Activated T-cell treated with anti-CD3 and anti-CD28 coated beads for 4 hours (primary cell): ENCODE measurements at regions not wholly inside any gene's neighbourhood (a gene's known extent, or its start where the extent isn't known, plus 50 kb on each side); places are given as distances from the start of the nearest gene placed in this dataset.
"Not testable (repeated sequence)": the region's sequence is repeated elsewhere in the genome, so short reads cannot be mapped to it uniquely, and the experiment has no call there.

Experiments
- DNase-seq: peaks from one replicate; pipeline ENCODE4 v3.0.0-alpha.2; 2020

GRCh38 chr1:43108080-43108479, 64.0 kb downstream of the EBNA1BP2 start:
- no peak for DNase-seq

- no peak for DNase-seq
These were observed 64.4 kb downstream of the EBNA1BP2 start for GRCh38 chr1:43107664-43108063.

DNA sequence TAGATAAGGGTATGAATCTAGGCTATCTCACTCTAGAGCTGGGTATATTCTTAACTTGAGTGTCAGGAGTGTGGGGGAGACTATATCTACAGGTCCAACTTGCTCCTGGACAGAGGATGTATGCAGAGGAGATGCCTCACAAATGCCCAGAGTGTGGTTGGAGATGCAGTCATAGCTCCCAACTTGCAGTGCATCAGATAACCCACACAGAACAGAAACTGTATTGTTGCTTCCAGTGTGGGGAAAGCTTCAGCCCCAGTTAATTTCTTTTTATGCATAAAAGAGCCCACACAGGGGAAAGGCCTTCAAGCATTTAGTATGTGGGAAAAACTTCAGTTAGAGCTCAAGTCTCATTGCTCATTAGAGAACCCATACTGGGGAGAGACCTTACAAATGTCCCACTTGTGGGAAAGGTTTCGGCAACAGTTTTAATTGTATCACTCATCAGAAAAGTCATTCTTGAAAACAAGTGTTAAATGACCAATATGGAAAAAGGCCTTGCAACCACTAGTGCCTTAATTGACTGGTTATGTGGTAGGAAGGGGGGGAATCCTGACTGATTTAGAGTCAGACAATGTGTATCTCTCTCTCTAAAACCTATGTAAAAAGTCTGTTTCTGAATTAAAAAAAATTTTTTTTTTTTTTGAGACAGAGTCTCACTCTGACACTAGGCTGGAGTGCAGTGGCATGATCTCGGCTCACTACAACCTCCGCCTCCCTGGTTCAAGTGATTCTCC, 67.9 kb downstream of the EBNA1BP2 start:
- DNase-seq: no peak

DNA sequence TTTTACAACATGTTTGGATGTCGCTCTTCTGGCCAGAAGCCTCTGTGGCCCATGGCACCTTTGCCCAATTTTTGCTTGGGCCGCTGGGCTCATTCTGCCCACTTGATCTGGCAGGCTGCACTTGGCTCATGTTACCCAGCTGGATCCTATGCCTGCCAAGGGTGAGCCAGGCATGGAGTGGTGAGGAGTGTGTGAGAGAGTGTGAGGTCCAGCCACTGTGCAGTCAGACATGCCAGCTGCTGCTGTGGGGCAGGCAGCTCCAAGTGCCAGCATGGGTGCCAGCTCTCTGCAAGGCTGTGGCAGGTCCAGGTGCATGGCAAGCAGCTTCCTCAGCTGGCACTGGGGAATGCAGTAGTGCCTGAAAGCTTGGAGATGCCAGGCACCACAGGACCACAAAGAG, 71.0 kb downstream of the EBNA1BP2 start:
- no peak for DNase-seq

DNA sequence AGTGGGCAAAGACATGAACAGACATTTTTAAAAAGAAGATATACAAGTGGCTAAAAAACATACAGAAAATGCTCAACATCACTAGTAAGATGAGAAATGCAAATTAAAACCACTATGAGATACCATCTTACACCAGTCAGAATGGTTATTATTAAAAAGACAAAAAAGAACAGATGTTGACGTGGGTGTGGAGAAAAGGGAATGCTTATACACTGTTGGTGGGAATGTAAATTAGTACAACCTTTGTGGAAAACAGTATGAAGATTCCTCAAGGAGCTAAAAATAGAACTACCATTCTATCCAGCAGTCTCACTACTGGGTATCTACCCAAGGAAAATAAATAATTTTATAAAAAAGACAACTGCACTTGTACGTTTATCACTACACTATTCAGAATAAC, 73.9 kb downstream of the EBNA1BP2 start:
- DNase-seq: no peak

- DNase-seq: not testable (repeated sequence)
These were observed 75.6 kb downstream of the EBNA1BP2 start for GRCh38 chr1:43096528-43096927.

DNA sequence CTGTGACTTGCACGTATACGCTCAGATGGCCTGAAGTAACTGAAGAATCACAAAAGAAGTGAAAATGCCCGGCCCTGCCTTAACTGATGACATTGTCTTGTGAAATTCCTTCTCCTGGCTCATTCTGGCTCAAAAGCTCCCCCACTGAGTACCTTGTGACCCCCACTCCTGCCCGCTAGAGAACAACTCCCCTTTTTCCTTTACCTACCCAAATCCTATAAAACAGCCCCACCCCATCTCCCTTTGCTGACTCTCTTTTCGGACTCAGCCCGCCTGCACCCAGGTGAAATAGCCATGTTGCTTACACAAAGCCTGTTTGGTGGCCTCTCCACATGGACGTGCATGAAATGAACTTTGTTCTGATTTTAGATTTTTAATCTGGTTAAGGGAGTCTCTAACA, 81.3 kb downstream of the EBNA1BP2 start:
- not testable (repeated sequence) for DNase-seq

- DNase-seq: not testable (repeated sequence)
These were observed 81.9 kb downstream of the EBNA1BP2 start for GRCh38 chr1:43090157-43090556.

DNA sequence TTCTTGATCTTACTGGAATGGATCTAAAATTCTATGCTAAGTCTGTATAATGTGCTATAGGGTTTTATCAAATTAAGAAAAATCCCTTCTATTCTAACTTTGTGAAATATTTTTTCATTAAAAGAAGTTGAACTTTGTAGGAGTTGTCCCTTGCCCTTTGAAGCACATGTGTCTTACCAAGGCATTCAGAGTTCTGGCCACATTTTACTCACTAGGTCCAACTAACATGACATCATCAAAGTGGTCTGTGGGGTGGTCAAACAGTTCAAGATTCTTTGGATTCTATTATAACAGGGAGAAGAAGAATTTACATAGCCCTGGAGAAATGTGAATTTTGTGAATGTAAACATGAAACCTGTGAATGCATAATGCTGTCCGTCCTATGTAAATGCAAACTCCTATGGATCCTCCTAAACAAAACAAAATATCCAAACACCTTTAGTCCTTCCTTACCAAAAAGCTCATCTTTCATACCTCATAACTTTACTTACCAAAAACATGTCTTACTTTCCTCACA, 88.7 kb downstream of the EBNA1BP2 start:
- no peak for DNase-seq

- no peak for DNase-seq
These were observed 89.3 kb downstream of the EBNA1BP2 start for GRCh38 chr1:43082740-43083139.

DNA sequence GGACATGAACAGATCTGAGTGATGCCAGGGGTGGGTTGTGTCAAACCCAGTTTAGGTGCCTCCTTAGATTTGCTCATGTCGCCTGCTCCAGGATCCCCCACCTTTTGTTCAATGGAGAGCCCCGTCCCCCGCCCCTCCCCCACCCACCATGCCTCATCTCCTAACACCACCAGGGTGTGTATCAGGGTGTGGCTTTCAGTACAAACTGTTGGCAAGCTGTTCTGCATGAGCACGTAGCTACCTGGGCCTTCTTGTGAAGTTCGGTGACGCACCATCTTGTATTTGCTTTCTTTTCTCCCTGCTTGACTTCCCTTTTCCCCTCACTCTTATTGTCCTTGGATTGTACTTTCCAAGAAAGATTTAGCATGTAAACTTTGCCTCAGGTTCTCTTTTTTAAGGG, 94.8 kb downstream of the EBNA1BP2 start:
- no peak for DNase-seq

GRCh38 chr1:43074709-43075108, 97.4 kb downstream of the EBNA1BP2 start:
- no peak for DNase-seq

DNA sequence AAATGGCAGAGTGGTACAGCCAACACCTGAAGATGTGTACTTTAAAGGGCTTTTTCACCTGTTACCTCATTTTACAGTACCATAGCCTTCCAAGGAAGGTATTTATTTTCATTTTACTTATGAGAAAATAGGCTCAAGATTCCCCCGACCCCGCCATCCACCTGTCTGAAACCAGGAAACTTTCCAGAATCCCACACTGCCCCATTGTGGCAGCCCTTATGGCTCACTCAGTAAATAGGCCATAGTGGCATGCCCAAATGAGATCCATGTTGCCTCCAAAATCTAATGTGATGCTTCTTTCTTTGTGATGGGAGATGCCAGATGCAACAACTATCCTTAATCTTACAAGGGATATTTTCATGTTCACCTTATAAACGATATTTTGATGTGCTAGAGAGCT, 97.8 kb downstream of the EBNA1BP2 start:
- no peak for DNase-seq

- DNase-seq: peak; percentile 70
These were observed 98.4 kb downstream of the EBNA1BP2 start for GRCh38 chr1:43073490-43074230.

DNA sequence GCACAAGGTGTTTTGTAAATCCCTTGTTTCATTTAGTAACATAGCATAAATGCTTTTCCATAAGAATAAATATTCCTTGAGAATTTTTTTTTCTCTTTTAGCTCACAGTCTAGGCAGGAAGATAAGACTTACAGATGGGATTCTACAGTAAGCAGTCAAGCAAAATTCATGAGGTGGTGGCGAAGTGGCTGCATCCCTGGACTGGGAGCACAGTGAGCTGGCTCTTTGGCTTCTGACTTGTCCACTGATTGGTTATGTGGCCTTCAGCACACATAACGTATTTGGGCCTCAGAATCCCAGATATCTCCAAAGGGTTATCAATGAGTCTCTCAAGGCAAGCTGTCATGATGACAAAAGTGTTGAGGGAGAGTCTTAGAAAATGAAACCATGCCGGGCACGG, 99.8 kb downstream of the EBNA1BP2 start:
- DNase-seq: no peak

DNA sequence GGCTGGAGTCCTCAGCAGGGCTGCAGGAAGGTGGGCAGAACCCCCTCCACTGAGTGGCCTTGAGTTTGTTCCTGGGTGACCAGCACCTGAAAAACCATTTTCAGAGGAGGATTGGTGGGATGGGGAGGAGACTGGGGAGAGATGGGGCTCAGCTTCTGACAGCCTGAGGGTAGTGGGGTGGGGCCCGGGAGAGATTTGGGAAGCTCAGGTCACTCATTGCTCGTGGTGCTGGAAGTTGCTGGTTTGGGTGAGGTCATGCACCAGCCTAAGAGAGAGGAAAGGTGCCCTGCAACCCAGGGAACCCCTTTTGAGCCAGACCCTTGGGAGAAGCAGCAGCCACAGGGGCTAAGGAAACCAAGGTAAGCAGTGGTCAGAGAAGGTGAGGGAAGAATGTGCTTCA, 100.8 kb downstream of the EBNA1BP2 start:
- no peak for DNase-seq

GRCh38 chr1:43069461-43070050, 102.5 kb downstream of the EBNA1BP2 start:
- no peak for DNase-seq

DNA sequence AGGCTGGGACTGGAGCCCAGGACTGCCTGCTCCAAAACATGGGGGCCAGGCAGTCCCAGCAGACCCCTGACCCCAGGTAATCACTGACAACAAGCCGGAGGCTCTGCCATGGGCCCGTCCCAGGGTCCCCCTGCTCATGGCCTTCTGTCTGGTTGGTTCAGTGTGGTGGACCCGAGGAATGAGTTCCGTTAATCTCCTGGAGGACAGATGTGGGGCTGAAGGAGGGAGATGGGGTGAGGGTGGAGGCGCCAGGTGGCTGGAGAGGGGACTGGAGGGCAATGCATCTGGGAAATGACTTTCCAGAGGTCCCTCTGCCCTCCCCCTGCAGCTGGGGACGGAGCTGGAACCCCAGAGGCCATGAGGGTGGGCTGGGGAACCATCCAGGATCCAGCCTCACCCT, 103.2 kb downstream of the EBNA1BP2 start:
- DNase-seq: no peak

- DNase-seq: no peak
These were observed 103.9 kb downstream of the EBNA1BP2 start for GRCh38 chr1:43067977-43068751.

DNA sequence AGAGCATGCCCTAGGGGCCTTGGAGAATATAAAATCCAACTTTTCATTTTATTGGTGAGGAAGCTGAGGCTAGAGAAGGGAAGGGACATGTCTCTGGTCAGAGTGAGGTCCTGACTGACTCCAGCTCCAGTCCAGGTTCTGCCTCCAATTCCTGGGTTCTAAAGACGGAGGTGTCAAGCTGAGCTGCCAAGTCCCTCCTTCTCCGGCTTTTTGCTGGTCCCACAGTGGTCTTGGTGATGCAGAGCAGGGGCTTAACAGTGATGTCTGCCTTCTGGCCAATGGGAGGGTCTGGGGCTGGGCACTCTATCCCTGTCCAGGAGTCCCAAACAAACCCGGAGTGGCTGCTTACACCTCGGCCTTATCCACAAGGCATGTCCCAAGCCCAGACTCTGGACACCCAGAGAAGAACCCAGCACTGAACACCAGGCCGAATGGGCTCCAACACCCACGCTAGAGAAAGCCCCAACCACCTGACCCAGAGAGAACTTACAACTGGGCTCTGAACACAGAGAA, 104.8 kb downstream of the EBNA1BP2 start:
- no peak for DNase-seq

DNA sequence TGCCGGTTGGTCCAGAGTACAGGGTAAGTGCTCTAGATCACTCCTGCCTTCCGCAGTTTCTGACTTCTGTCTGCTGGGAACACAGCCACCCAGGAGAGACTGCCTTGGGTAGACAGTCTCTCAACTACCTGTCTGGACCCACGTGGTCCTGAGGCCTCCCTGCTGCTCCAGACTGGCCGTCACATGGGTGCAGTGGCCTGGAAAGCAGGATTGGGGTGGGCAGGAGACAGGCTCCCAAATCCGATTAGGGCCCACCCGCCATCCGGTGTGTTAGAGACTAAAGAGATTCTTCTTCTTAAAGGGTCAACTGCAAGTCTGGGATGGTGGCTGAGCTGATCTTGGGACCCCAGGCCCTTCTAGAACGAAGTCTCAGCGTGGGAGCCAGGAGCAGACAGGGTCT, 105.5 kb downstream of the EBNA1BP2 start:
- DNase-seq: no peak

- no peak for DNase-seq
These were observed 106.3 kb downstream of the EBNA1BP2 start for GRCh38 chr1:43065616-43066399.
